GM12878 (cell line): ENCODE measurements at regions not wholly inside any gene's neighbourhood (a gene's known extent, or its start where the extent isn't known, plus 50 kb on each side); places are given as distances from the start of the nearest gene placed in this dataset.

Experiments used
- ATAC-seq: fragments of 200-7000 bp; cut with Tn5 transposase; 3 replicates; pipeline ENCODE4 v1.9.1; 2020; ENCODE audit warnings: mild to moderate bottlenecking, moderate library complexity
- BruUV-seq: library from RNA; stranded (reverse); fragments of 400-500 nt; replicated peaks from 2 replicates; lab custom pipeline; 2021; lab: Mats Ljungman, UMichigan
- CTCF ChIA-PET: fragments of 300-600 bp; sonication (Branson Sonifier 250); formaldehyde crosslinking; extraction: SDS; loops from one replicate; lab custom pipeline; 2021; ENCODE audit warnings: inconsistent platforms; lab: Yijun Ruan, JAX
- POLR2A ChIA-PET: fragments of 350-600 bp; formaldehyde crosslinking; extraction: SDS; loops from one replicate; lab custom pipeline; 2021; ENCODE audit warnings: inconsistent platforms; lab: Charles Lee
- RAD21 ChIA-PET: fragments of 300-600 bp; sonication (Branson Sonifier 250); formaldehyde crosslinking; loops from one replicate; lab custom pipeline; 2023; ENCODE audit warnings: antibody characterized with exemption; ENCODE audit not compliant: unreplicated experiment; lab: Charles Lee
- SMC1A ChIA-PET: fragments of 300-600 bp; sonication (Branson Sonifier 250); formaldehyde crosslinking; loops from one replicate; lab custom pipeline; 2023; ENCODE audit not compliant: unreplicated experiment, uncharacterized antibody; lab: Charles Lee
- DNase-seq: peaks from one replicate; pipeline ENCODE4 v3.0.0-alpha.2; 2011; ENCODE audit warnings: low read depth, low spot score
- FAIRE-seq: peaks from 3 replicates; lab custom pipeline; 2011; peaks lifted over from hg19 to GRCh38; lab: Jason Lieb, UNC
- H2AFZ ChIP-seq: 2 replicates; pipeline ENCODE4 v1.6.0; 2011; ENCODE audit warnings: low read depth, low read length, control low read depth; ENCODE audit not compliant: control insufficient read depth
- H3K27ac ChIP-seq: 2 replicates; pipeline ENCODE4 v1.5.1; 2011; ENCODE audit warnings: control low read depth; ENCODE audit not compliant: control insufficient read depth, insufficient read depth
- H3K27me3 ChIP-seq, 2 experiments: replicated peaks in 1 of 2; 2 replicates each; pipeline versions ENCODE4 v1.6.0 to v1.6.1; 2011; ENCODE audit warnings: low read length in 1 of 2; ENCODE audit not compliant: control insufficient read depth in 2 of 2, insufficient read depth in 2 of 2
- H3K36me3 ChIP-seq, 2 experiments: 2 replicates each; pipeline ENCODE4 v1.5.1; 2011; ENCODE audit warnings: low read length in 1 of 2; ENCODE audit not compliant: control insufficient read depth in 2 of 2, insufficient read depth in 2 of 2
- H3K4me1 ChIP-seq: 2 replicates; pipeline ENCODE4 v1.6.1; 2011; ENCODE audit warnings: mild to moderate bottlenecking, low read length, moderate library complexity, mixed read lengths; ENCODE audit not compliant: control insufficient read depth, insufficient read depth
- H3K4me2 ChIP-seq: 2 replicates; pipeline ENCODE4 v1.6.0; 2011; ENCODE audit warnings: control low read depth; ENCODE audit not compliant: control insufficient read depth, insufficient read depth
- H3K4me3 ChIP-seq: fragments of 200-600 bp; sonication (generic); 2 replicates; pipeline ENCODE4 v1.5.1; 2016
- H3K79me2 ChIP-seq: 2 replicates; pipeline ENCODE4 v1.6.0; 2011; ENCODE audit warnings: low read length; ENCODE audit not compliant: control insufficient read depth, insufficient read depth
- H3K9ac ChIP-seq: 2 replicates; pipeline ENCODE4 v1.8.0; 2011; ENCODE audit warnings: low read length, control low read depth, mixed read lengths; ENCODE audit not compliant: control insufficient read depth, insufficient read depth
- H3K9me3 ChIP-seq: replicated peaks from 3 replicates; pipeline ENCODE4 v1.5.1; 2011; ENCODE audit warnings: mild to moderate bottlenecking, low read length; ENCODE audit not compliant: control insufficient read depth, insufficient read depth
- H4K20me1 ChIP-seq: 2 replicates; pipeline ENCODE4 v1.6.0; 2011; ENCODE audit not compliant: control insufficient read depth, insufficient read depth
- BCL11A ChIP-seq: IDR thresholded peaks from 2 replicates; pipeline ENCODE4 v1.6.1; 2011; ENCODE audit warnings: low read depth, low read length
- BMI1 ChIP-seq: fragments of 450-650 bp; IDR thresholded peaks from 2 replicates; pipeline ENCODE4 v1.6.1; 2016; ENCODE audit warnings: mild to moderate bottlenecking, moderate library complexity, borderline replicate concordance
- FOS ChIP-seq: IDR thresholded peaks from 3 replicates; pipeline ENCODE4 v1.6.1; 2011; ENCODE audit warnings: borderline replicate concordance; ENCODE audit not compliant: insufficient read length; ENCODE audit errors: extremely low read depth
- JUNB ChIP-seq: IDR thresholded peaks from 2 replicates; pipeline ENCODE4 v1.6.1; 2016; ENCODE audit warnings: antibody characterized with exemption, mild to moderate bottlenecking
- RUNX3 ChIP-seq: IDR thresholded peaks from 2 replicates; pipeline ENCODE4 v1.6.1; 2012; ENCODE audit warnings: low read length, inconsistent platforms
- SMAD1 ChIP-seq: fragments of 450-650 bp; IDR thresholded peaks from 2 replicates; pipeline ENCODE4 v1.6.1; 2018; ENCODE audit warnings: mild to moderate bottlenecking, low read depth; ENCODE audit not compliant: partially characterized antibody
- WGBS: methylation state at CpG from one replicate; pipeline ENCODE4 v1.1.6; 2016; ENCODE audit warnings: low lambda C conversion rate; ENCODE audit not compliant: insufficient replicate concordance, insufficient coverage; ENCODE audit errors: missing lambda C conversion rate; 5-methylcytosine and 5-hydroxymethylcytosine counted together
- in situ Hi-C: fragments of 300-500 bp; cut with MboI; formaldehyde crosslinking; loops from 9 replicates; pipeline ENCODE4 v1.14.3; 2018; ENCODE audit warnings: mixed read lengths
- intact Hi-C: fragments of 100-400 bp; cut with micrococcal nuclease; formaldehyde crosslinking; loops from one replicate; pipeline ENCODE4 v1.14.2; 2022; ENCODE audit not compliant: unreplicated experiment
- TF ChIP-seq, protein P1 (sequence below): IDR thresholded peaks from 2 replicates; pipeline ENCODE4 v1.6.1; 2012; ENCODE audit warnings: low read depth, low read length, improper control_type of control experiment

GRCh38 chr10:33412653-33413361 is 78.3 kb upstream of the NRP1 start:
- H3K4me3 ChIP-seq, result no peak overlapping the region
- POLR2A ChIA-PET, result interaction anchor here (0.6 kb wide), 1 partner anchor 419 kb away, joined by 4 read pairs; no protein-coding TSS in a partner anchor
- BruUV-seq, result no TSS peak
- H3K4me2 ChIP-seq, result no peak overlapping the region
- RAD21 ChIA-PET, result interaction anchor here (0.6 to 0.9 kb wide), 2 partner anchors 32 to 58 kb away, joined by 3 read pairs; no protein-coding TSS in a partner anchor
- intact Hi-C loops, result no loop called here
- no peaks in the 10 kb centered on the region for H3K79me2 ChIP-seq
- TF ChIP-seq JUNB, result no peak
- no peak for TF ChIP-seq BMI1
- no peak for TF ChIP-seq BCL11A
- TF ChIP-seq, protein P1, sequence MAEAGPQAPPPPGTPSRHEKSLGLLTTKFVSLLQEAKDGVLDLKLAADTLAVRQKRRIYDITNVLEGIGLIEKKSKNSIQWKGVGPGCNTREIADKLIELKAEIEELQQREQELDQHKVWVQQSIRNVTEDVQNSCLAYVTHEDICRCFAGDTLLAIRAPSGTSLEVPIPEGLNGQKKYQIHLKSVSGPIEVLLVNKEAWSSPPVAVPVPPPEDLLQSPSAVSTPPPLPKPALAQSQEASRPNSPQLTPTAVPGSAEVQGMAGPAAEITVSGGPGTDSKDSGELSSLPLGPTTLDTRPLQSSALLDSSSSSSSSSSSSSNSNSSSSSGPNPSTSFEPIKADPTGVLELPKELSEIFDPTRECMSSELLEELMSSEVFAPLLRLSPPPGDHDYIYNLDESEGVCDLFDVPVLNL, result no peak
- TF ChIP-seq FOS, result no peak
- no peak for TF ChIP-seq SMAD1
- no peak for TF ChIP-seq RUNX3
- H3K27ac ChIP-seq, result no peak overlapping the region
- H3K9me3 ChIP-seq, result no peaks in the 10 kb centered on the region
- FAIRE-seq, result no peak
- no peak overlapping the region for H2AFZ ChIP-seq
- CTCF ChIA-PET, result interaction anchor here (0.6 to 1.5 kb wide), 2 partner anchors 8 to 79 kb away, joined by 3 read pairs; no protein-coding TSS in a partner anchor
- no peak for DNase-seq
- H4K20me1 ChIP-seq, result no peaks in the 10 kb centered on the region
- SMC1A ChIA-PET, result interaction anchor here (1.0 kb wide), 1 partner anchor 80 kb away, joined by 3 read pairs; no protein-coding TSS in a partner anchor
- ATAC-seq, result no peak
- WGBS, result 34% methylated on average over 6 of the region's 6 CpGs
- no peaks in the 10 kb centered on the region for H3K27me3 ChIP-seq
- no peak overlapping the region for H3K9ac ChIP-seq
- in situ Hi-C loops, result no loop called here
- no peaks in the 10 kb centered on the region for H3K4me1 ChIP-seq
- no peaks in the 10 kb centered on the region for H3K36me3 ChIP-seq
